ENCODE measurements at regions not wholly inside any gene's neighbourhood (a gene's known extent, or its start where the extent isn't known, plus 50 kb on each side); places are given as distances from the start of the nearest gene placed in this dataset.
A peak's percentile ranks its signal among the peaks of the same experiment; 100 is the strongest.
"Not testable (repeated sequence)": the region's sequence is repeated elsewhere in the genome, so short reads cannot be mapped to it uniquely, and the experiment has no call there.

DNA sequence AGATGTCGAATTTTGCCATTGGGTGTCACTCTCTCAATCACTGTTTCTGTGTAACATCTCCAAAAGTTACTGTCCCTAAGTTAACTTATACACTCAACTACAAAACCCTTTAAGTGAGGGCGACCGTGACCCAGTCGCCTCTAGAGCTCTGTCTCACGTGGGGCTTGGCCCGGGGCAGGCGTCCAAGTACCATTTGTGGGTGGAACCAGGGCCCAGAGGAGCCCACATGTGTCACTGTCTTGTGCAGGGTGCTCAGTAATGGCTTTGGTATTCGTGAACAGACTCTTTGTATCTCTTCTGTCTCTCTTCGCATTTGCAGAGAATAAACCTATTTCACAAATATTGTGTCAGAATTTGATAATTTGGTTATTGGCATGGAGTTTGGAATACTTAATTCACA, 109.9 kb upstream of the THBS2 start:
- H3K4me1 ChIP-seq (ENCODE audit: control insufficient read depth, insufficient read depth, low read length), result no peaks in the 10 kb centered on the region
- no peaks in the 10 kb centered on the region for H3K27me3 ChIP-seq (ENCODE audit: control insufficient read depth, insufficient read depth)
- no peaks in the 10 kb centered on the region for H3K9me3 ChIP-seq (ENCODE audit: control insufficient read depth, low read length)
- DNase-seq, result no peak
- intact Hi-C loops (cut with DNase I), result no loop called here
- no peak overlapping the region for H3K27ac ChIP-seq (ENCODE audit: low read length)
- H3K4me3 ChIP-seq (ENCODE audit: low read length), result no peak overlapping the region
- WGBS, result 59% methylated on average over 9 of the region's 9 CpGs
- no peak for ATAC-seq

DNA sequence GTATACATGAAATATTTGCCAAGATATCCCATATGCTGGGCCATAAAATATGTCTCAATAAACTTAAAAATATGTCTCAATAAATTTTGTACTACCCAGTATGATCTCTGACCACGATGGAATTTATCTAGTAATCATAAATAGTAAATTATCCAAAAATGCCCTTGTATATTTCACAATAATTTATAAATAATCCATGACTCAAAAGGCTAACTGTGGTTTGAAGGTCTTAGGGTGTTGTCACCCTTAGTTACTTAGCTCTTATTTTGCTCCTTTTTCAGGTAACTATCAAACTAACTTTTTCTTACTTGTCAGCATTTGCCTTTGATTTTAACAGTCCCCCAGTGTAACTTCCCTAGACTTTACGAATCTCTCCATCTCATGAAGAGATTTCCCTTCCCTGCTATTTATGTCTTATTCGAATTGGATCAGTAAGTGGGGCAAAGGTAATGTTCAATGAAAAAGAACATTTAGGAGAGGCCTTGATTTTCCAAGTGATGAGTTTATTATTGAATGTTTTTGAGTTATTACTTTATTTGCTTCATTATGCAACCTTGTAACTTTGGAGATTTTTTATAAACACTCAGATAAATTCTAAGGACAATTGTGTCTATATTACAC, 109.0 kb upstream of the THBS2 start:
- Histone ChIP-seq H3K27me3 (ENCODE audit: control insufficient read depth, insufficient read depth) (no peaks in the 10 kb centered on the region), H3K9me3 (ENCODE audit: control insufficient read depth, low read length) (no peaks in the 10 kb centered on the region), H3K4me1 (ENCODE audit: control insufficient read depth, insufficient read depth, low read length) (no peaks in the 10 kb centered on the region), H3K4me3 (ENCODE audit: low read length) (no peak overlapping the region), H3K27ac (ENCODE audit: low read length) (no peak overlapping the region)
- ATAC-seq (no peak), DNase-seq (no peak)
- intact Hi-C loops (cut with DNase I), result no loop called here
- WGBS, result 69% methylated on average over 3 of the region's 3 CpGs

DNA sequence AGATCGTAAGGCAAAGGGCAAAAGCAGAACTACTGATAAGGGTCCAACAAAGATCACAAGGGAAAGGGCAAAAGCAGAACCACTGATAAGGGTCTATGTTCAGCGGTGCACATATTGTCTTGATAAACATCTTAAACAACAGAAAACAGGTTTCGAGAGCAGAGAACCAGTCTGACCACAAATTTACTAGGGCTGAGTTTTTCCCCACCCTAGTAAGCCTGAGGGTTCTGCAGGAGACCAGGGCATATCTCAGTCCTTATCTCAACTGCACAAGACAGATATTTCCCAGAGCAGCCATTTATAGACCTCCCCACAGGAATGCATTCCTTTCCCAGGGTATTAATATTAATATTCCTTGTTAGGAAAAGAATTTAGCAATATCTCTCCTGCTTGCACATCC, 101.4 kb upstream of the THBS2 start:
- H3K4me3 ChIP-seq (ENCODE audit: low read length); H3K9me3 ChIP-seq (ENCODE audit: control insufficient read depth, low read length); intact Hi-C loops (cut with DNase I); H3K27me3 ChIP-seq (ENCODE audit: control insufficient read depth, insufficient read depth); H3K27ac ChIP-seq (ENCODE audit: low read length); H3K4me1 ChIP-seq (ENCODE audit: control insufficient read depth, insufficient read depth, low read length); ATAC-seq; DNase-seq: not testable (repeated sequence)
- WGBS, result 84% methylated on average over 3 of the region's 3 CpGs

DNA sequence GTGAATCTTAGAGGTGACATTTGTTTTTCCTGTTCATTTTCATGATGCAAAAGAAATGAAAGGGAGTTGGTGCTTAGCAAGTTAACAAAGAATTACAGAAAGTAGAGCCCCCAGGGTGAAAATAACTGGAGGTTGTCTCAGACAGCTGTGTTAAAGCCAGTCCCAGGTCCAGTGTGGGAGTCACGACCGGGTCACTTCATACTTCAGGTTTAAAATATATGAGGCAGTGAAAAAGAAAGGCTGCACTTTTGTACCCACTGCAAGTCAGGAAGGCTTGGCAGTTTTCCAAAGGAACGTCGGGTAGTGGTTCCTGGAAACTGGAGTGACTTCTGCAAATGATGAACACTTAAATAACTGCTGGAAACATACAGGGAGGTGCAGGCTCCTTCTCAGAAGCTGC, 91.5 kb upstream of the THBS2 start:
- H3K27ac ChIP-seq (ENCODE audit: low read length), result no peak overlapping the region
- H3K9me3 ChIP-seq (ENCODE audit: control insufficient read depth, low read length), result no peaks in the 10 kb centered on the region
- no peaks in the 10 kb centered on the region for H3K27me3 ChIP-seq (ENCODE audit: control insufficient read depth, insufficient read depth)
- H3K4me1 ChIP-seq (ENCODE audit: control insufficient read depth, insufficient read depth, low read length), result no peaks in the 10 kb centered on the region
- 35% methylated on average over 4 of the region's 4 CpGs for WGBS
- no peak for DNase-seq
- intact Hi-C loops (cut with DNase I), result loop anchor here in 1 of 4 donors (10.0 kb wide), 1 partner anchor 100 kb away; no protein-coding TSS in a partner anchor
- H3K4me3 ChIP-seq (ENCODE audit: low read length), result no peak overlapping the region
- ATAC-seq, result no peak

DNA sequence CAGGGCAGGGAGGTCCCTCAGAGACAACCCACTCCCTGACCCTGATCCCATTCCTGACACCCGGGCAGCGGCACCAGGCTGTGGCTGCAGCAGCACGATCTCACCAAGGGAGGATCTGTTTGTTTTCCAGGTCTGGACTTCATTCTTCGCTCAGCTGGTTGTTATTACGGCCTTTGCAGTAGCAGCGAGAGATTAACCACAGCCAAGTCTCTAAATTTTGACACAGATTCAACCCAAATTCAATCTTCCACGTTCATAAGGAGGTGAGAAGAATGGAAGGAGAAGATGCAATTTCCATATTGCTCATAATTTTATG, 91.1 kb upstream of the THBS2 start:
- H3K27ac ChIP-seq (ENCODE audit: low read length), result no peak overlapping the region
- ATAC-seq (peak in 1 of 2 donors; percentile 68), DNase-seq (no peak)
- H3K27me3 ChIP-seq (ENCODE audit: control insufficient read depth, insufficient read depth), result no peaks in the 10 kb centered on the region
- intact Hi-C loops (cut with DNase I), result loop anchor here in 1 of 4 donors (10.0 kb wide), 1 partner anchor 100 kb away; no protein-coding TSS in a partner anchor
- WGBS, result 44% methylated on average over 7 of the region's 7 CpGs
- H3K9me3 ChIP-seq (ENCODE audit: control insufficient read depth, low read length), result no peaks in the 10 kb centered on the region
- no peak overlapping the region for H3K4me3 ChIP-seq (ENCODE audit: low read length)
- no peaks in the 10 kb centered on the region for H3K4me1 ChIP-seq (ENCODE audit: control insufficient read depth, insufficient read depth, low read length)

GRCh38 chr6:169343886-169344749, 90.5 kb upstream of the THBS2 start:
- H3K27ac ChIP-seq (ENCODE audit: low read length), result no peak overlapping the region
- H3K4me1 ChIP-seq (ENCODE audit: control insufficient read depth, insufficient read depth, low read length), result no peaks in the 10 kb centered on the region
- no peaks in the 10 kb centered on the region for H3K9me3 ChIP-seq (ENCODE audit: control insufficient read depth, low read length)
- ATAC-seq (no peak), DNase-seq (no peak)
- WGBS, result 77% methylated on average over 13 of the region's 13 CpGs
- no peaks in the 10 kb centered on the region for H3K27me3 ChIP-seq (ENCODE audit: control insufficient read depth, insufficient read depth)
- intact Hi-C loops (cut with DNase I), result loop anchor here in 1 of 4 donors (10.0 kb wide), 1 partner anchor 101 kb away; no protein-coding TSS in a partner anchor
- no peak overlapping the region for H3K4me3 ChIP-seq (ENCODE audit: low read length)

- Histone ChIP-seq H3K27ac (ENCODE audit: low read length) (no peak overlapping the region), H3K4me1 (ENCODE audit: control insufficient read depth, insufficient read depth, low read length) (no peaks in the 10 kb centered on the region), H3K9me3 (ENCODE audit: control insufficient read depth, low read length) (no peaks in the 10 kb centered on the region), H3K27me3 (ENCODE audit: control insufficient read depth, insufficient read depth) (no peaks in the 10 kb centered on the region), H3K4me3 (ENCODE audit: low read length) (no peak overlapping the region)
- ATAC-seq (no peak), DNase-seq (no peak)
- intact Hi-C loops (cut with DNase I), result loop anchor here in 1 of 4 donors (10.0 kb wide), 1 partner anchor 102 kb away; no protein-coding TSS in a partner anchor
- WGBS, result 59% methylated on average over 3 of the region's 3 CpGs
These were observed 89.1 kb upstream of the THBS2 start for GRCh38 chr6:169342710-169343109.

DNA sequence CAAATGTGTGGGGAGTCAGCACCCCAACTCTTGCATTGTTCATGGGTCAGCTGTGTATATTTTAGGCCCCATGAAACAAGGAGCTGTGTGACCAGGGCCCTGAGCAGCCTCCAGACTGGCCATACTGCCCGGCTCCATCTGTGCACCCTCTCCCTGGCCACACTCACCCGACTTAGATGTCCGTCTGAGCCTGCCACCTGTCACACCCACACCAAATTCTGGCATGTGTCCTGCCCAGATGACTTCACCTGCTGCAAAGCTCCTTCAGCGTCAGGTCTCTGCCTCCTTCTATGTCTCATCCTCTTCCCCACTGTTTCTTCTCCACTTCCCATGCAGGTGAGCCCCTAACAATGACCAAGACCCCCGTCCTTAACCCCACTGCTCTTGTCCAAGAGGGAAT, 88.1 kb upstream of the THBS2 start:
- no peak overlapping the region for H3K27ac ChIP-seq (ENCODE audit: low read length)
- ATAC-seq (no peak), DNase-seq (no peak)
- WGBS, result 87% methylated on average over 5 of the region's 5 CpGs
- no peak overlapping the region for H3K4me3 ChIP-seq (ENCODE audit: low read length)
- H3K9me3 ChIP-seq (ENCODE audit: control insufficient read depth, low read length), result no peaks in the 10 kb centered on the region
- no peaks in the 10 kb centered on the region for H3K4me1 ChIP-seq (ENCODE audit: control insufficient read depth, insufficient read depth, low read length)
- no peaks in the 10 kb centered on the region for H3K27me3 ChIP-seq (ENCODE audit: control insufficient read depth, insufficient read depth)
- intact Hi-C loops (cut with DNase I), result loop anchor here in 1 of 4 donors (10.0 kb wide), 1 partner anchor 103 kb away; no protein-coding TSS in a partner anchor

DNA sequence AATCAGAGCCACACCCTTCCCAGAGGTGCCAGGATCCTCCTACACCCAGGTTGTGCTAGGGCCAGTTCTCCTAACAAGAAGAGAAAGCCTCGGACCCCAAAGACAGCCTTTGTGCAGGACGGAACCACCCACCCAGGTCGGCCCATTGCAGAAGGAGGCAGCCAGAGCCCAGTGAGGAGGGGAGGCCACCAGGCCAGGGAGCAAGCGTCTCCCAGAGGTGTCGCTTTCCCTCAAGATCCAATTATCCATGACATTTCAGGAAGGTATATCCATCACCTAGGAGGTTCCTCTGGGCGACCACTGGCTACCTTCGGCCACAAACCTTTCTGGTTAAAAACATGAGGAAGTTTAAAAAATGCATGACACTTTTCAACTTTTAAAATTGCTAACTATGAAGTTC, 87.4 kb upstream of the THBS2 start:
- 91% methylated on average over 7 of the region's 7 CpGs for WGBS
- Histone ChIP-seq H3K9me3 (ENCODE audit: control insufficient read depth, low read length) (no peaks in the 10 kb centered on the region), H3K27ac (ENCODE audit: low read length) (no peak overlapping the region), H3K4me3 (ENCODE audit: low read length) (no peak overlapping the region), H3K4me1 (ENCODE audit: control insufficient read depth, insufficient read depth, low read length) (no peaks in the 10 kb centered on the region), H3K27me3 (ENCODE audit: control insufficient read depth, insufficient read depth) (no peaks in the 10 kb centered on the region)
- no peak for DNase-seq
- intact Hi-C loops (cut with DNase I), result loop anchor here in 1 of 4 donors (10.0 kb wide), 1 partner anchor 104 kb away; no protein-coding TSS in a partner anchor
- ATAC-seq, result no peak

DNA sequence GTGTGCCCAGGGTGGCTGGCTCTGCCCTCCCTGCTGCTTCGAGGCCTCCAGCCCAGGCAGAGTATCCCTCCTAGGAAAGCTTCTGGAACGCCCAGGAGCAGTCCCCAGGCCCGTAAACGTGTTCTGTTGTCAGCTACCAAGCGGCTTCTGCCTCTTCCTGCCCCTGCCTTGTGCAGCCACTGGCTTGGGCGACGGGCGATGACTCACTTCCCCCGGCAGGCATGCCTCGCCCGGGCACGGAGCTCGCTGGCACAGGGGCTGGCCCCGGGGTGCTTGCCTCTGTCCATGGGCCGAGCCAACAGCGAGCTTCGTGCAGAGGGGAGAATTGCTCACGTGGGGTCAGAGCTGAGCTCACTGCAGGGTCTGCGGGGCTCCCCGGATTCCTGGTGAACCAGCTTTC, 86.7 kb upstream of the THBS2 start:
- Histone ChIP-seq H3K4me3 (ENCODE audit: low read length) (no peak overlapping the region), H3K27me3 (ENCODE audit: control insufficient read depth, insufficient read depth) (no peaks in the 10 kb centered on the region), H3K4me1 (ENCODE audit: control insufficient read depth, insufficient read depth, low read length) (no peaks in the 10 kb centered on the region), H3K27ac (ENCODE audit: low read length) (no peak overlapping the region), H3K9me3 (ENCODE audit: control insufficient read depth, low read length) (no peaks in the 10 kb centered on the region)
- ATAC-seq (peak in 1 of 2 donors; percentile 41), DNase-seq (no peak)
- 87% methylated on average over 20 of the region's 20 CpGs for WGBS
- intact Hi-C loops (cut with DNase I), result loop anchor here in 1 of 4 donors (10.0 kb wide), 1 partner anchor 104 kb away; no protein-coding TSS in a partner anchor

GRCh38 chr6:169339731-169340309, 86.2 kb upstream of the THBS2 start:
- no peaks in the 10 kb centered on the region for H3K27me3 ChIP-seq (ENCODE audit: control insufficient read depth, insufficient read depth)
- DNase-seq (no peak), ATAC-seq (peak in 1 of 2 donors; percentile 58)
- H3K4me1 ChIP-seq (ENCODE audit: control insufficient read depth, insufficient read depth, low read length), result no peaks in the 10 kb centered on the region
- 50% methylated on average over 12 of the region's 12 CpGs for WGBS
- H3K4me3 ChIP-seq (ENCODE audit: low read length), result no peak overlapping the region
- no peaks in the 10 kb centered on the region for H3K9me3 ChIP-seq (ENCODE audit: control insufficient read depth, low read length)
- no peak overlapping the region for H3K27ac ChIP-seq (ENCODE audit: low read length)
- intact Hi-C loops (cut with DNase I), result loop anchor here in 1 of 4 donors (10.0 kb wide), 1 partner anchor 105 kb away; no protein-coding TSS in a partner anchor

All from right cardiac atrium (tissue), 5 donors.